Stimulated activated CD4-positive, alpha-beta T cell treated with anti-CD3 and anti-CD28 coated beads, Interleukin-1b, Interleukin-23, amount 100 ng/mL, for 48 hours (primary cell): ENCODE measurements at regions not wholly inside any gene's neighbourhood (a gene's known extent, or its start where the extent isn't known, plus 50 kb on each side); places are given as distances from the start of the nearest gene placed in this dataset.

ENCODE experiments used
- DNase-seq: peaks from one replicate; pipeline ENCODE4 v3.0.0-alpha.2; 2020

GRCh38 chr10:65847436-65848230 lies 1078.2 kb upstream of the LRRTM3 start:
- DNase-seq: no peak

GRCh38 chr10:65858841-65859240 lies 1067.0 kb upstream of the LRRTM3 start:
- DNase-seq: no peak

GRCh38 chr10:65861249-65861648 lies 1064.6 kb upstream of the LRRTM3 start:
- no peak for DNase-seq
